ENCODE measurements at regions not wholly inside any gene's neighbourhood (a gene's known extent, or its start where the extent isn't known, plus 50 kb on each side); places are given as distances from the start of the nearest gene placed in this dataset.
"Not testable (repeated sequence)": the region's sequence is repeated elsewhere in the genome, so short reads cannot be mapped to it uniquely, and the experiment has no call there.

DNA sequence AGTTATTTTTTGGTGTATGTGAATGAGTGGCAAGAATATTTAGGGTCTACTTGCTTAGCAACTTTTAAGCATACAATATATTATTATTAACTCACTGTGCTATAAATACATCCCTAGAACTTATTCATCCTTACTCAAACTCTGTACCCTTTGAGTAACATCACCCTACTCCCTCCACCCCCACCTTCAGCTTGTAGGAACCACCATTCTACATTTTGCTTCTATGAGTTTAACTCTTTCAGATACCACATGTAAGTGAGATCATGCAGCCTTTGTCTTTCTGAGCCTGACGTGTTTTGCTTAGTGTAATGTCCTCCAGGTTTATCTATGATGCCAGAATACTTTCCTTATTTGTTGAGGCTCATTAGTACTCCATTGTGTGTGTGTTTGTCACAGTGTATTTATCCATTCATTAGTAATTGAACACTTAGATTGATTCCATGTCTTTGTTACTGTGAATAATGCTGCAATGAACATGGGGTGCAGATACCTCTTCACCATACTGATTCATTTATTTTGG lies 526.9 kb downstream of the PYDC2 start:
- Mint-ChIP-seq H3K4me1 (ENCODE audit: low read depth) (no peaks in the 10 kb centered on the region), H3K27ac (no peak overlapping the region)
- DNase-seq (ENCODE audit: low spot score), result no peak

DNA sequence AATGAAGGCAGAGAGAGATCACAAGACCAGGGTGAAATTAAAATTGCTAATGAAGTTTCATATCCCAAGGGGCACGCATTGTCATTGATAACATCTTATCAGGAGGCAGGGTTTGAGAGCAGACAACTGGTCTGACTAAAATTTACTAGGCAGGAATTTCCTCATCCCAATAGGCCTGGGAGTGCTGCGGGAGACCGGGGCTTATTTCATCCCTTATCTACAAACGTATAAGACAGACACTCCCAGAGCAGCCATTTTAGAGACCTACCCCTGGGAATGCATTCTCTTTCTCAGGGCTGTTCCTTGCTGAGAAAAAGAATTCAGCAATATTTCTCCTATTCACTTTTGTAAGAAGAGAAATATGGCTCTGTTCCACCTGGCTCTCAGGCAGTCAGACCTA lies 533.0 kb downstream of the PYDC2 start:
- not testable (repeated sequence) for H3K4me1 Mint-ChIP-seq (ENCODE audit: low read depth); H3K36me3 Mint-ChIP-seq (ENCODE audit: low read depth); DNase-seq (ENCODE audit: low spot score); H3K27ac Mint-ChIP-seq; H3K27me3 Mint-ChIP-seq (ENCODE audit: low read depth); H3K4me3 Mint-ChIP-seq
- peaks cover 70% of the 10 kb centered on the region for H3K9me3 Mint-ChIP-seq

More for the DNA sequence above, 526.9 kb downstream of the PYDC2 start:
- H3K36me3 Mint-ChIP-seq (ENCODE audit: low read depth), result no peaks in the 10 kb centered on the region
- H3K27me3 Mint-ChIP-seq (ENCODE audit: low read depth), result no peaks in the 10 kb centered on the region
- H3K4me3 Mint-ChIP-seq, result no peak overlapping the region
- H3K9me3 Mint-ChIP-seq, result peaks cover 36% of the 10 kb centered on the region

- H3K4me3 Mint-ChIP-seq, result no peak overlapping the region
- H3K36me3 Mint-ChIP-seq (ENCODE audit: low read depth), result no peaks in the 10 kb centered on the region
- H3K27ac Mint-ChIP-seq, result no peak overlapping the region
- H3K9me3 Mint-ChIP-seq, result peaks cover 51% of the 10 kb centered on the region
- H3K27me3 Mint-ChIP-seq (ENCODE audit: low read depth), result no peaks in the 10 kb centered on the region
- no peak for DNase-seq (ENCODE audit: low spot score)
- H3K4me1 Mint-ChIP-seq (ENCODE audit: low read depth), result no peaks in the 10 kb centered on the region
These were observed 536.1 kb downstream of the PYDC2 start for GRCh38 chr3:191997093-191997492.

- H3K4me3 Mint-ChIP-seq, result no peak overlapping the region
These were observed 536.8 kb downstream of the PYDC2 start for GRCh38 chr3:191997579-191998268.

GRCh38 chr3:192001218-192001617 lies 540.3 kb downstream of the PYDC2 start:
- DNase-seq (ENCODE audit: low spot score), result no peak
- H3K9me3 Mint-ChIP-seq, result peaks cover 21% of the 10 kb centered on the region
- H3K27me3 Mint-ChIP-seq (ENCODE audit: low read depth), result no peaks in the 10 kb centered on the region
- H3K4me3 Mint-ChIP-seq, result no peak overlapping the region
- no peaks in the 10 kb centered on the region for H3K4me1 Mint-ChIP-seq (ENCODE audit: low read depth)
- H3K27ac Mint-ChIP-seq, result no peak overlapping the region
- no peaks in the 10 kb centered on the region for H3K36me3 Mint-ChIP-seq (ENCODE audit: low read depth)

More at GRCh38 chr3:191997579-191998268, 536.8 kb downstream of the PYDC2 start:
- H3K27me3 Mint-ChIP-seq (ENCODE audit: low read depth), result no peaks in the 10 kb centered on the region
- H3K4me1 Mint-ChIP-seq (ENCODE audit: low read depth), result no peaks in the 10 kb centered on the region
- no peak for DNase-seq (ENCODE audit: low spot score)
- no peaks in the 10 kb centered on the region for H3K36me3 Mint-ChIP-seq (ENCODE audit: low read depth)
- peaks cover 46% of the 10 kb centered on the region for H3K9me3 Mint-ChIP-seq
- no peak overlapping the region for H3K27ac Mint-ChIP-seq

- H3K27ac Mint-ChIP-seq, result no peak overlapping the region
- no peaks in the 10 kb centered on the region for H3K36me3 Mint-ChIP-seq (ENCODE audit: low read depth)
- no peak for DNase-seq (ENCODE audit: low spot score)
- H3K4me1 Mint-ChIP-seq (ENCODE audit: low read depth), result no peaks in the 10 kb centered on the region
- no peaks in the 10 kb centered on the region for H3K27me3 Mint-ChIP-seq (ENCODE audit: low read depth)
- no peak overlapping the region for H3K4me3 Mint-ChIP-seq
- H3K9me3 Mint-ChIP-seq, result peaks cover 5% of the 10 kb centered on the region
These were observed 545.0 kb downstream of the PYDC2 start for GRCh38 chr3:192005989-192006388.

DNA sequence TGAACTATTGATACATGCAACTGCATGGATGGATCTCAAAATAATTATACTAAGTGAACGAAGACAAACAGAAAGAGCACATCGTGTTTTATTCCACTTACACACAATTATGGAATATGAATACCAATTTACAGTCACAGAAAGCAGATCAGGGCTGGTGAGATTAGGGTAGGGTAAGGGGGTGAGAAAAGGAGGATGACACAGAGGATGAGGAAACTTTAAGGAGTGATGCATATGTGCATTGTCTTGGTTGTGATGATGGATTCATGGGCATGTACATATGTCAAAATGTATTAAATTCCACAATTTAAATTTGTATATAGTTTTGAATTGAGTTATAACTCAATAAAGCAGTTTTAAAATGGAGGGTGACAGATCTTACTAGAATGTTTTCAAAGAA lies 548.9 kb downstream of the PYDC2 start:
- Mint-ChIP-seq H3K9me3 (peaks cover 12% of the 10 kb centered on the region), H3K4me3 (no peak overlapping the region), H3K27me3 (ENCODE audit: low read depth) (no peaks in the 10 kb centered on the region), H3K27ac (no peak overlapping the region), H3K36me3 (ENCODE audit: low read depth) (no peaks in the 10 kb centered on the region), H3K4me1 (ENCODE audit: low read depth) (no peaks in the 10 kb centered on the region)
- DNase-seq (ENCODE audit: low spot score), result no peak

GRCh38 chr3:192010490-192010889 lies 549.5 kb downstream of the PYDC2 start:
- no peak overlapping the region for H3K4me3 Mint-ChIP-seq
- no peaks in the 10 kb centered on the region for H3K27me3 Mint-ChIP-seq (ENCODE audit: low read depth)
- no peak overlapping the region for H3K27ac Mint-ChIP-seq
- peaks cover 12% of the 10 kb centered on the region for H3K9me3 Mint-ChIP-seq
- H3K4me1 Mint-ChIP-seq (ENCODE audit: low read depth), result no peaks in the 10 kb centered on the region
- DNase-seq (ENCODE audit: low spot score), result no peak
- no peaks in the 10 kb centered on the region for H3K36me3 Mint-ChIP-seq (ENCODE audit: low read depth)

GRCh38 chr3:192011137-192011536 lies 550.2 kb downstream of the PYDC2 start:
- Mint-ChIP-seq H3K9me3 (peaks cover 7% of the 10 kb centered on the region), H3K27me3 (ENCODE audit: low read depth) (no peaks in the 10 kb centered on the region), H3K4me1 (ENCODE audit: low read depth) (no peaks in the 10 kb centered on the region), H3K4me3 (no peak overlapping the region), H3K36me3 (ENCODE audit: low read depth) (no peaks in the 10 kb centered on the region), H3K27ac (no peak overlapping the region)
- no peak for DNase-seq (ENCODE audit: low spot score)

GRCh38 chr3:192013110-192013509 lies 552.1 kb downstream of the PYDC2 start:
- Mint-ChIP-seq H3K27me3 (ENCODE audit: low read depth) (no peaks in the 10 kb centered on the region), H3K27ac (no peak overlapping the region), H3K9me3 (peaks cover 7% of the 10 kb centered on the region), H3K4me1 (ENCODE audit: low read depth) (no peaks in the 10 kb centered on the region), H3K4me3 (no peak overlapping the region), H3K36me3 (ENCODE audit: low read depth) (no peaks in the 10 kb centered on the region)
- DNase-seq (ENCODE audit: low spot score), result no peak

GRCh38 chr3:192022412-192022811 lies 561.4 kb downstream of the PYDC2 start:
- Mint-ChIP-seq H3K27ac (no peak overlapping the region), H3K27me3 (ENCODE audit: low read depth) (no peaks in the 10 kb centered on the region), H3K4me1 (ENCODE audit: low read depth) (no peaks in the 10 kb centered on the region), H3K36me3 (ENCODE audit: low read depth) (no peaks in the 10 kb centered on the region), H3K9me3 (peaks cover 9% of the 10 kb centered on the region), H3K4me3 (no peak overlapping the region)
- no peak for DNase-seq (ENCODE audit: low spot score)

GRCh38 chr3:192024751-192025150 lies 563.8 kb downstream of the PYDC2 start:
- H3K4me3 Mint-ChIP-seq, result no peak overlapping the region
- H3K4me1 Mint-ChIP-seq (ENCODE audit: low read depth), result no peaks in the 10 kb centered on the region
- H3K9me3 Mint-ChIP-seq, result peaks cover 7% of the 10 kb centered on the region
- H3K36me3 Mint-ChIP-seq (ENCODE audit: low read depth), result no peaks in the 10 kb centered on the region
- no peak overlapping the region for H3K27ac Mint-ChIP-seq
- no peaks in the 10 kb centered on the region for H3K27me3 Mint-ChIP-seq (ENCODE audit: low read depth)
- DNase-seq (ENCODE audit: low spot score), result no peak

DNA sequence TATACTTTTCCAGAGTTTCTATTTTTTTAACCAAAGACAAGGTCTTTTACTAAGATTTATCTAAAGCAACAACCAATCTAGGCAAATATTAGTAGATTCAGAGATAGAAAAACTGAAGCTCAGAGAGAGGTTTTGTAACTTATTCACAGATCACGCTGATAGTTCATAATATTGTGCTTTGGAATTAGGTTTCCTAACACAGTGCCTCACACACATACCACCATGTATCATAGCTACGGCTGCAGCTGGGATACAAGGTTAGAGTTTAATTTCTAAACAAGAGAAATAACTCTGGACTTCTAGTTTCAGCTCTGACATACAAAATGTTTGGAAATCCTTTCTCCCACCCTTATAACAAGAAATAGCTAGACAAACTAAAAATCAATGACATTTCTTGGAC lies 565.7 kb downstream of the PYDC2 start:
- no peak overlapping the region for H3K27ac Mint-ChIP-seq
- H3K9me3 Mint-ChIP-seq, result peaks cover 7% of the 10 kb centered on the region
- H3K36me3 Mint-ChIP-seq (ENCODE audit: low read depth), result no peaks in the 10 kb centered on the region
- H3K4me1 Mint-ChIP-seq (ENCODE audit: low read depth), result no peaks in the 10 kb centered on the region
- no peak overlapping the region for H3K4me3 Mint-ChIP-seq
- no peak for DNase-seq (ENCODE audit: low spot score)
- no peaks in the 10 kb centered on the region for H3K27me3 Mint-ChIP-seq (ENCODE audit: low read depth)

GRCh38 chr3:192031941-192032340 lies 571.0 kb downstream of the PYDC2 start:
- H3K27ac Mint-ChIP-seq, result no peak overlapping the region
- H3K36me3 Mint-ChIP-seq (ENCODE audit: low read depth), result no peaks in the 10 kb centered on the region
- H3K27me3 Mint-ChIP-seq (ENCODE audit: low read depth), result no peaks in the 10 kb centered on the region
- no peak for DNase-seq (ENCODE audit: low spot score)
- H3K4me1 Mint-ChIP-seq (ENCODE audit: low read depth), result no peaks in the 10 kb centered on the region
- no peak overlapping the region for H3K4me3 Mint-ChIP-seq
- peaks cover 5% of the 10 kb centered on the region for H3K9me3 Mint-ChIP-seq

DNA sequence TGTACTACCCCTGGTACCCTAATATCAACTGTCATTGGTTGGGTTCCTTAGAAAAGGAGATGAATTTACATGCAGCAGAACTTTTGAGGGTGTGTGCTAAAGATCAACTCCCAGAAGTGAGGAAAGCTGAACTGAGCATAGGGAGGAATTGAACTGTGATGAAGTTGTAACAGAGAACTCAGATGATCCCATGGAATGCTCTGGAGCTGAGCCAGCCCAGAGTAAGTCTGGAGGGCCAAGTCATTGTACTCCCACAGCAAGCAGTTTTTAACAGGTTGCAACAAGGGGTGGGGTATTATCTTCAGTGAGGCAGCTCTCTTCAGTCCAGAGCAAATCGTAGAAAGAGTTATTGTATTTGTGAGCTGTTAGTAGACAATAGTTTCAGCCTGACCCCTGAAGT lies 572.3 kb downstream of the PYDC2 start:
- Mint-ChIP-seq H3K9me3 (peaks cover 4% of the 10 kb centered on the region), H3K27ac (no peak overlapping the region), H3K36me3 (ENCODE audit: low read depth) (no peaks in the 10 kb centered on the region), H3K27me3 (ENCODE audit: low read depth) (no peaks in the 10 kb centered on the region), H3K4me3 (no peak overlapping the region), H3K4me1 (ENCODE audit: low read depth) (no peaks in the 10 kb centered on the region)
- no peak for DNase-seq (ENCODE audit: low spot score)
